ENCODE measurements at regions not wholly inside any gene's neighbourhood (a gene's known extent, or its start where the extent isn't known, plus 50 kb on each side); places are given as distances from the start of the nearest gene placed in this dataset.

DNA sequence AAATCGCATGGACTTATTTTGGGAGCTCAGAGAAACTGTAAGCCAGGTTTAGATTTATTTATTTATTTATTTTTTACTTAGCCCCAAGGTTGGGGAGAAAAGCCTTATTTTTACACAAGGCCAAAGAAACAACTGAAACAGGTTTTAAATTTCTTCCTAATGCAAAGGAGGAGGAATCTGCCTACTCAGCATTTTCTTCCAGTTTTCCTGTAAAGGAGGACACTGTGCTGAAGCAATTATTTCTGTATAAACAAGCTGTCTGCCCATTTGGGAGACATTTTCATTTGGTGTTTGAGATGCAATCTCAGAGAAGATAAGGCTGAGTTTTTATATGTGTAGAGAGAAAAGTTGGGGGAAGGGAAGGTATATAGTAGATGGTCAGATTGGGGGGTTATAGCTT is 125.0 kb downstream of the ETAA1 start:
- no peak for ATAC-seq
- TF ChIP-seq BACH2 (CRISPR knock-in tag; IDR thresholded peaks at IDR 0.05; ENCODE audit: borderline replicate concordance) (no peak), TOX (CRISPR knock-in tag; IDR thresholded peaks at IDR 0.05; ENCODE audit: borderline replicate concordance) (no peak), ARNTL (CRISPR knock-in tag; IDR thresholded peaks at IDR 0.05; ENCODE audit: borderline replicate concordance, low read depth) (no peak), ZNF565 (CRISPR knock-in tag; conservative IDR thresholded peaks at IDR 0.05; ENCODE audit: low read depth) (no peak), PPARA (CRISPR knock-in tag; IDR thresholded peaks at IDR 0.05; ENCODE audit: borderline replicate concordance) (no peak), ZFP3 (CRISPR knock-in tag; IDR thresholded peaks at IDR 0.05) (no peak), ZFP30 (CRISPR knock-in tag; IDR thresholded peaks at IDR 0.05) (no peak), ZC3H10 (CRISPR knock-in tag; IDR thresholded peaks at IDR 0.05) (no peak), ZNF8 (CRISPR knock-in tag; IDR thresholded peaks at IDR 0.05) (no peak), ZNF70 (CRISPR knock-in tag; IDR thresholded peaks at IDR 0.05) (no peak), GLIS3 (CRISPR knock-in tag; IDR thresholded peaks at IDR 0.05) (no peak), RARB (CRISPR knock-in tag; IDR thresholded peaks at IDR 0.05) (no peak), CSDC2 (CRISPR knock-in tag; IDR thresholded peaks at IDR 0.05) (no peak)
- TF ChIP-seq, protein P1, sequence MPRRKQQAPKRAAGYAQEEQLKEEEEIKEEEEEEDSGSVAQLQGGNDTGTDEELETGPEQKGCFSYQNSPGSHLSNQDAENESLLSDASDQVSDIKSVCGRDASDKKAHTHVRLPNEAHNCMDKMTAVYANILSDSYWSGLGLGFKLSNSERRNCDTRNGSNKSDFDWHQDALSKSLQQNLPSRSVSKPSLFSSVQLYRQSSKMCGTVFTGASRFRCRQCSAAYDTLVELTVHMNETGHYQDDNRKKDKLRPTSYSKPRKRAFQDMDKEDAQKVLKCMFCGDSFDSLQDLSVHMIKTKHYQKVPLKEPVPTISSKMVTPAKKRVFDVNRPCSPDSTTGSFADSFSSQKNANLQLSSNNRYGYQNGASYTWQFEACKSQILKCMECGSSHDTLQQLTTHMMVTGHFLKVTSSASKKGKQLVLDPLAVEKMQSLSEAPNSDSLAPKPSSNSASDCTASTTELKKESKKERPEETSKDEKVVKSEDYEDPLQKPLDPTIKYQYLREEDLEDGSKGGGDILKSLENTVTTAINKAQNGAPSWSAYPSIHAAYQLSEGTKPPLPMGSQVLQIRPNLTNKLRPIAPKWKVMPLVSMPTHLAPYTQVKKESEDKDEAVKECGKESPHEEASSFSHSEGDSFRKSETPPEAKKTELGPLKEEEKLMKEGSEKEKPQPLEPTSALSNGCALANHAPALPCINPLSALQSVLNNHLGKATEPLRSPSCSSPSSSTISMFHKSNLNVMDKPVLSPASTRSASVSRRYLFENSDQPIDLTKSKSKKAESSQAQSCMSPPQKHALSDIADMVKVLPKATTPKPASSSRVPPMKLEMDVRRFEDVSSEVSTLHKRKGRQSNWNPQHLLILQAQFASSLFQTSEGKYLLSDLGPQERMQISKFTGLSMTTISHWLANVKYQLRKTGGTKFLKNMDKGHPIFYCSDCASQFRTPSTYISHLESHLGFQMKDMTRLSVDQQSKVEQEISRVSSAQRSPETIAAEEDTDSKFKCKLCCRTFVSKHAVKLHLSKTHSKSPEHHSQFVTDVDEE (CRISPR knock-in tag; IDR thresholded peaks at IDR 0.05), result no peak
- TF ChIP-seq, protein P2, sequence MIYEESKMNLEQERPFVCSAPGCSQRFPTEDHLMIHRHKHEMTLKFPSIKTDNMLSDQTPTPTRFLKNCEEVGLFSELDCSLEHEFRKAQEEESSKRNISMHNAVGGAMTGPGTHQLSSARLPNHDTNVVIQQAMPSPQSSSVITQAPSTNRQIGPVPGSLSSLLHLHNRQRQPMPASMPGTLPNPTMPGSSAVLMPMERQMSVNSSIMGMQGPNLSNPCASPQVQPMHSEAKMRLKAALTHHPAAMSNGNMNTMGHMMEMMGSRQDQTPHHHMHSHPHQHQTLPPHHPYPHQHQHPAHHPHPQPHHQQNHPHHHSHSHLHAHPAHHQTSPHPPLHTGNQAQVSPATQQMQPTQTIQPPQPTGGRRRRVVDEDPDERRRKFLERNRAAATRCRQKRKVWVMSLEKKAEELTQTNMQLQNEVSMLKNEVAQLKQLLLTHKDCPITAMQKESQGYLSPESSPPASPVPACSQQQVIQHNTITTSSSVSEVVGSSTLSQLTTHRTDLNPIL (CRISPR knock-in tag; IDR thresholded peaks at IDR 0.05; ENCODE audit: low read depth), result no peak
- TF ChIP-seq, protein P3, sequence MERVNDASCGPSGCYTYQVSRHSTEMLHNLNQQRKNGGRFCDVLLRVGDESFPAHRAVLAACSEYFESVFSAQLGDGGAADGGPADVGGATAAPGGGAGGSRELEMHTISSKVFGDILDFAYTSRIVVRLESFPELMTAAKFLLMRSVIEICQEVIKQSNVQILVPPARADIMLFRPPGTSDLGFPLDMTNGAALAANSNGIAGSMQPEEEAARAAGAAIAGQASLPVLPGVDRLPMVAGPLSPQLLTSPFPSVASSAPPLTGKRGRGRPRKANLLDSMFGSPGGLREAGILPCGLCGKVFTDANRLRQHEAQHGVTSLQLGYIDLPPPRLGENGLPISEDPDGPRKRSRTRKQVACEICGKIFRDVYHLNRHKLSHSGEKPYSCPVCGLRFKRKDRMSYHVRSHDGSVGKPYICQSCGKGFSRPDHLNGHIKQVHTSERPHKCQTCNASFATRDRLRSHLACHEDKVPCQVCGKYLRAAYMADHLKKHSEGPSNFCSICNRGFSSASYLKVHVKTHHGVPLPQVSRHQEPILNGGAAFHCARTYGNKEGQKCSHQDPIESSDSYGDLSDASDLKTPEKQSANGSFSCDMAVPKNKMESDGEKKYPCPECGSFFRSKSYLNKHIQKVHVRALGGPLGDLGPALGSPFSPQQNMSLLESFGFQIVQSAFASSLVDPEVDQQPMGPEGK (CRISPR knock-in tag; IDR thresholded peaks at IDR 0.05; ENCODE audit: borderline replicate concordance), result no peak
- TF ChIP-seq, protein P4, sequence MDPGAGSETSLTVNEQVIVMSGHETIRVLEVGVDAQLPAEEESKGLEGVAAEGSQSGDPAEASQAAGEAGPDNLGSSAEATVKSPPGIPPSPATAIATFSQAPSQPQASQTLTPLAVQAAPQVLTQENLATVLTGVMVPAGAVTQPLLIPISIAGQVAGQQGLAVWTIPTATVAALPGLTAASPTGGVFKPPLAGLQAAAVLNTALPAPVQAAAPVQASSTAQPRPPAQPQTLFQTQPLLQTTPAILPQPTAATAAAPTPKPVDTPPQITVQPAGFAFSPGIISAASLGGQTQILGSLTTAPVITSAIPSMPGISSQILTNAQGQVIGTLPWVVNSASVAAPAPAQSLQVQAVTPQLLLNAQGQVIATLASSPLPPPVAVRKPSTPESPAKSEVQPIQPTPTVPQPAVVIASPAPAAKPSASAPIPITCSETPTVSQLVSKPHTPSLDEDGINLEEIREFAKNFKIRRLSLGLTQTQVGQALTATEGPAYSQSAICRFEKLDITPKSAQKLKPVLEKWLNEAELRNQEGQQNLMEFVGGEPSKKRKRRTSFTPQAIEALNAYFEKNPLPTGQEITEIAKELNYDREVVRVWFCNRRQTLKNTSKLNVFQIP (CRISPR knock-in tag; IDR thresholded peaks at IDR 0.05; ENCODE audit: borderline replicate concordance, low read depth), result no peak
- TF ChIP-seq, protein P5, sequence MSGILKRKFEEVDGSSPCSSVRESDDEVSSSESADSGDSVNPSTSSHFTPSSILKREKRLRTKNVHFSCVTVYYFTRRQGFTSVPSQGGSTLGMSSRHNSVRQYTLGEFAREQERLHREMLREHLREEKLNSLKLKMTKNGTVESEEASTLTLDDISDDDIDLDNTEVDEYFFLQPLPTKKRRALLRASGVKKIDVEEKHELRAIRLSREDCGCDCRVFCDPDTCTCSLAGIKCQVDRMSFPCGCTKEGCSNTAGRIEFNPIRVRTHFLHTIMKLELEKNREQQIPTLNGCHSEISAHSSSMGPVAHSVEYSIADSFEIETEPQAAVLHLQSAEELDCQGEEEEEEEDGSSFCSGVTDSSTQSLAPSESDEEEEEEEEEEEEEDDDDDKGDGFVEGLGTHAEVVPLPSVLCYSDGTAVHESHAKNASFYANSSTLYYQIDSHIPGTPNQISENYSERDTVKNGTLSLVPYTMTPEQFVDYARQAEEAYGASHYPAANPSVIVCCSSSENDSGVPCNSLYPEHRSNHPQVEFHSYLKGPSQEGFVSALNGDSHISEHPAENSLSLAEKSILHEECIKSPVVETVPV (CRISPR knock-in tag; IDR thresholded peaks at IDR 0.05), result no peak

DNA sequence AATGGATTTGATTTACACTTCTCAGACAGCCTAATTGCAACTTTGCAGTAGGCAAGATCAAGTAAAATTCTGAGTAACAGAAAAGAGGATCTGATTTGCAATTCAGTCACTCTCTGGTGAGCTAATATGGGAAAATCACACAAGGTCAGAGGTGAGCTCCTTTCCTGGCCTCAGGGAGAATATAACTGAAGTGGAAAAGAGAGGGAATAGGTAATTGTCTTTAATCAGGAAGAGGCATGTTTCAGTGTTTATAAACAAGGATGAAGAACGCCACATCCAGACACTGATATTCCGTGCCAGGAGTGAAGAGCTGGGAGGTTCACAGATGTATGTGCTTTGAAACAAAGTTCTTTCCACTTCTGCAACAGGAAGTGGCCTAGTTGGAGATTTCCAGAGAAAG is 127.1 kb downstream of the ETAA1 start:
- no peak for ATAC-seq
- TF ChIP-seq SNAI2 (CRISPR knock-in tag; IDR thresholded peaks at IDR 0.05), result no peak
- TF ChIP-seq, protein P1 (CRISPR knock-in tag; IDR thresholded peaks at IDR 0.05), result no peak
- TF ChIP-seq, protein P5 (CRISPR knock-in tag; IDR thresholded peaks at IDR 0.05), result no peak
- TF ChIP-seq TCF4 (CRISPR knock-in tag; IDR thresholded peaks at IDR 0.05; ENCODE audit: borderline replicate concordance), result no peak
- TF ChIP-seq, protein P2 (CRISPR knock-in tag; IDR thresholded peaks at IDR 0.05; ENCODE audit: low read depth), result no peak
- no peak for TF ChIP-seq GLIS3 (CRISPR knock-in tag; IDR thresholded peaks at IDR 0.05)
- no peak for TF ChIP-seq TOX (CRISPR knock-in tag; IDR thresholded peaks at IDR 0.05; ENCODE audit: borderline replicate concordance)
- no peak for TF ChIP-seq BACH2 (CRISPR knock-in tag; IDR thresholded peaks at IDR 0.05; ENCODE audit: borderline replicate concordance)
- no peak for TF ChIP-seq ZC3H10 (CRISPR knock-in tag; IDR thresholded peaks at IDR 0.05)
- TF ChIP-seq ESRRG (CRISPR knock-in tag; IDR thresholded peaks at IDR 0.05), result no peak
- TF ChIP-seq ZNF565 (CRISPR knock-in tag; conservative IDR thresholded peaks at IDR 0.05; ENCODE audit: low read depth), result no peak
- no peak for TF ChIP-seq ZFP30 (CRISPR knock-in tag; IDR thresholded peaks at IDR 0.05)
- no peak for TF ChIP-seq PPARA (CRISPR knock-in tag; IDR thresholded peaks at IDR 0.05; ENCODE audit: borderline replicate concordance)
- TF ChIP-seq, protein P3 (CRISPR knock-in tag; IDR thresholded peaks at IDR 0.05; ENCODE audit: borderline replicate concordance), result no peak
